Trophoblast cell (in vitro differentiated cells and primary cell): ENCODE measurements at regions not wholly inside any gene's neighbourhood (a gene's known extent, or its start where the extent isn't known, plus 50 kb on each side); places are given as distances from the start of the nearest gene placed in this dataset.
"Not testable (repeated sequence)": the region's sequence is repeated elsewhere in the genome, so short reads cannot be mapped to it uniquely, and the experiment has no call there.

ENCODE experiments used
- DNase-seq, 2 donors: peaks; one replicate each; pipeline ENCODE4 v3.0.0-alpha.2; 2016
- H2AFZ ChIP-seq: 2 replicates; pipeline ENCODE4 v1.6.1; 2013; ENCODE audit warnings: low read length, moderate library complexity, mild to moderate bottlenecking; ENCODE audit not compliant: insufficient read depth, poor library complexity
- H2AK5ac ChIP-seq: 2 replicates; pipeline ENCODE4 v1.6.1; 2013; ENCODE audit warnings: mild to moderate bottlenecking, low read length
- H2BK120ac ChIP-seq: 2 replicates; pipeline ENCODE4 v1.6.1; 2013; ENCODE audit warnings: low read length, mild to moderate bottlenecking, moderate library complexity; ENCODE audit not compliant: insufficient read depth, poor library complexity
- H2BK12ac ChIP-seq: 2 replicates; pipeline ENCODE4 v1.6.1; 2013; ENCODE audit warnings: mild to moderate bottlenecking, low read length, moderate library complexity
- H2BK5ac ChIP-seq: 2 replicates; pipeline ENCODE4 v1.6.1; 2013; ENCODE audit warnings: low read length, low read depth, moderate library complexity, mild to moderate bottlenecking; ENCODE audit not compliant: poor library complexity
- H3K14ac ChIP-seq: 2 replicates; pipeline ENCODE4 v1.6.1; 2013; ENCODE audit warnings: mild to moderate bottlenecking, low read length
- H3K18ac ChIP-seq: 2 replicates; pipeline ENCODE4 v1.6.1; 2013; ENCODE audit warnings: mild to moderate bottlenecking, low read length
- H3K23ac ChIP-seq: 2 replicates; pipeline ENCODE4 v1.6.1; 2013; ENCODE audit warnings: low read length
- H3K27ac ChIP-seq: 2 replicates; pipeline ENCODE4 v1.5.1; 2013; ENCODE audit warnings: low read depth, mild to moderate bottlenecking, inconsistent platforms, low read length, moderate library complexity
- H3K27me3 ChIP-seq: 2 replicates; pipeline ENCODE4 v1.6.1; 2013; ENCODE audit warnings: inconsistent platforms, mild to moderate bottlenecking, low read length, moderate library complexity; ENCODE audit not compliant: insufficient read depth
- H3K36me3 ChIP-seq, 2 experiments: 1 replicate in 1 of 2; 2 replicates in 1 of 2; pipeline ENCODE4 v1.6.1; 2013; ENCODE audit warnings: low read length in 2 of 2, mild to moderate bottlenecking in 2 of 2, moderate library complexity in 1 of 2; ENCODE audit not compliant: insufficient read depth in 2 of 2, control insufficient read depth in 1 of 2
- H3K4ac ChIP-seq: 2 replicates; pipeline ENCODE4 v1.6.1; 2013; ENCODE audit warnings: low read depth, mild to moderate bottlenecking, low read length, moderate library complexity
- H3K4me1 ChIP-seq, 2 experiments: 1 replicate in 1 of 2; 2 replicates in 1 of 2; pipeline ENCODE4 v1.6.1; 2013; ENCODE audit warnings: low read length in 2 of 2, mild to moderate bottlenecking in 2 of 2, moderate library complexity in 1 of 2; ENCODE audit not compliant: insufficient read depth in 2 of 2, control insufficient read depth in 1 of 2
- H3K4me2 ChIP-seq: 2 replicates; pipeline ENCODE4 v1.6.1; 2013; ENCODE audit warnings: inconsistent platforms, mild to moderate bottlenecking, low read length, moderate library complexity
- H3K4me3 ChIP-seq: 2 replicates; pipeline ENCODE4 v1.5.1; 2013; ENCODE audit warnings: mild to moderate bottlenecking, low read depth, low read length, inconsistent platforms
- H3K79me1 ChIP-seq: one replicate; pipeline ENCODE4 v1.6.1; 2013; ENCODE audit warnings: low read length
- H3K79me2 ChIP-seq: 2 replicates; pipeline ENCODE4 v1.6.1; 2013; ENCODE audit warnings: low read length, mild to moderate bottlenecking; ENCODE audit not compliant: control insufficient read depth, insufficient read depth, poor library complexity
- H3K9ac ChIP-seq: 2 replicates; pipeline ENCODE4 v1.6.1; 2013; ENCODE audit warnings: mild to moderate bottlenecking, low read length
- H3K9me3 ChIP-seq: 2 replicates; pipeline ENCODE4 v1.6.1; 2013; ENCODE audit warnings: low read depth, mild to moderate bottlenecking, control low read depth, inconsistent platforms, low read length; ENCODE audit not compliant: insufficient read depth
- H4K12ac ChIP-seq: 2 replicates; pipeline ENCODE4 v1.6.1; 2013; ENCODE audit warnings: low read depth, mild to moderate bottlenecking, low read length, moderate library complexity
- H4K8ac ChIP-seq: 2 replicates; pipeline ENCODE4 v1.6.1; 2013; ENCODE audit warnings: low read depth, mild to moderate bottlenecking, low read length, moderate library complexity
- H4K91ac ChIP-seq: one replicate; pipeline ENCODE4 v1.6.1; 2013; ENCODE audit warnings: low read depth, mild to moderate bottlenecking, low read length, moderate library complexity
- WGBS: extraction: QIAGEN DNeasy Blood & Tissue Kit; methylation state at CpG from one replicate; pipeline ENCODE4 v1.1.7; 2013; ENCODE audit warnings: missing lambda C conversion rate; ENCODE audit not compliant: insufficient read length, insufficient coverage; ENCODE audit errors: extremely low coverage; 5-methylcytosine and 5-hydroxymethylcytosine counted together

DNA sequence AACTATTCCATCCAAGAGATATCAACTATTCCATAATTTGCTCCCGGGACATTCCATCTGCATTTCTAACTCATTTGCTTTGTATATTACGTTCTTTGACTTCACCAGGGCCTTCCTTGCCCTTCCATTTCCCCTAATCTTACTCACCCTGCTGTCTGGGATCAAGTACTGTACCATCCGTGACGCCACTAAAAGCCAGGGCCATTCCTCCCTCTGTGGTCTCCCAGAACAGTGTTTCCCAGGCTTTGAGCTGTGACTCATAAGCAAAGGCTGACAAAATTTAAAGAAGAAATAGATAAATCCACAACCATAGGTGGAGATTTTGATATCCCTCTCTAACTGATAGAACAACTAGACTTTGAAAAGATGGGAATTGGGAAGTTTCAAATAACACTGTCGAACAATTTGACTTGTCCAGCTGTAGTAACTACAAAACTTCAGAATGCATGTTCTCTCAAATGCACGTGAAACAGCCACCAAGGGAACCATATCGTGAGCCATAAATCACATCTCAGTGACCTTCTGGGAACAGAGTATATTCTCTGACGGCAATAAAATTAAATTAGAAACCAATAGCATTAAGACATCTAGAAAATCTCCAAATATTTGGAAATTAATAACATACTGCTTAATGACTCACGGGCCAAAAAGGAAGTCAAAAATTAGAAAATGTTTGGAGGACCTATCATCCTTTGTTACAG, 501.0 kb downstream of the SETD4 start:
- H3K9ac ChIP-seq = no peak overlapping the region
- H2AK5ac ChIP-seq = no peak overlapping the region
- H2BK120ac ChIP-seq = no peak overlapping the region
- no peaks in the 10 kb centered on the region for H3K36me3 ChIP-seq
- no peak overlapping the region for H2AFZ ChIP-seq
- no CpG with 5 or more reads among the region's 9 CpGs for WGBS
- no peak overlapping the region for H2BK12ac ChIP-seq
- H3K79me2 ChIP-seq = no peaks in the 10 kb centered on the region
- no peak overlapping the region for H3K27ac ChIP-seq
- H4K12ac ChIP-seq = no peak overlapping the region
- H3K23ac ChIP-seq = no peak overlapping the region
- no peak overlapping the region for H3K4ac ChIP-seq
- no peaks in the 10 kb centered on the region for H3K79me1 ChIP-seq
- H4K8ac ChIP-seq = no peak overlapping the region
- no peak overlapping the region for H3K4me2 ChIP-seq
- no peaks in the 10 kb centered on the region for H3K27me3 ChIP-seq
- no peaks in the 10 kb centered on the region for H3K9me3 ChIP-seq
- H3K4me3 ChIP-seq = no peak overlapping the region
- H4K91ac ChIP-seq = no peak overlapping the region
- no peaks in the 10 kb centered on the region for H3K4me1 ChIP-seq
- H3K14ac ChIP-seq = no peak overlapping the region
- no peak overlapping the region for H3K18ac ChIP-seq
- H2BK5ac ChIP-seq = no peak overlapping the region
- DNase-seq = peak in 1 of 2 donors; percentile 6

DNA sequence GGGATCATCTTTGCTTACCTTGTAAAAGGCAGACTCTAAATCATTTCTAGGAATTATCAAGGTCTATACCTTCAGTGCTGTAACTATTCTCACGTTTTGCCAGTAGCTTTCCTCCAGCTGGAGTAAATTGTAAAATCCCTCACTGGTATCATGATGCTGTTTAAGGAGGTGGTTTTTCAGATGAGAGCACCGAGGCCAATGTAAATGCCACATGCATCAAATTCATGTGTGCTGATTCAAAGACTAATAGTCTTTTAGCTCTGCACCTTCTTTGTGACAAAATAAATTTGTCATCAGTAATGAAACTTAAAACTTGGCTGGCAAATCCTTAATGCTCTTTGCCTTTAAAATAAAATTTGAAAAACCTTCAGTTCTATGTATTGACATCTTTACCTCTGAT, 503.8 kb downstream of the SETD4 start:
- Histone ChIP-seq H3K79me1 (no peaks in the 10 kb centered on the region), H3K4ac (no peak overlapping the region), H2AFZ (no peak overlapping the region), H2BK120ac (no peak overlapping the region), H3K79me2 (no peaks in the 10 kb centered on the region), H3K9ac (no peak overlapping the region), H3K4me1 (no peaks in the 10 kb centered on the region), H3K27me3 (no peaks in the 10 kb centered on the region), H3K14ac (no peak overlapping the region), H2AK5ac (no peak overlapping the region), H4K91ac (no peak overlapping the region), H2BK12ac (no peak overlapping the region), H3K23ac (no peak overlapping the region), H3K4me3 (no peak overlapping the region), H3K27ac (no peak overlapping the region), H2BK5ac (no peak overlapping the region), H3K9me3 (no peaks in the 10 kb centered on the region), H4K12ac (no peak overlapping the region), H4K8ac (no peak overlapping the region), H3K18ac (no peak overlapping the region), H3K36me3 (no peaks in the 10 kb centered on the region), H3K4me2 (no peak overlapping the region)
- no CpG with 5 or more reads among the region's 2 CpGs for WGBS
- no peak for DNase-seq

DNA sequence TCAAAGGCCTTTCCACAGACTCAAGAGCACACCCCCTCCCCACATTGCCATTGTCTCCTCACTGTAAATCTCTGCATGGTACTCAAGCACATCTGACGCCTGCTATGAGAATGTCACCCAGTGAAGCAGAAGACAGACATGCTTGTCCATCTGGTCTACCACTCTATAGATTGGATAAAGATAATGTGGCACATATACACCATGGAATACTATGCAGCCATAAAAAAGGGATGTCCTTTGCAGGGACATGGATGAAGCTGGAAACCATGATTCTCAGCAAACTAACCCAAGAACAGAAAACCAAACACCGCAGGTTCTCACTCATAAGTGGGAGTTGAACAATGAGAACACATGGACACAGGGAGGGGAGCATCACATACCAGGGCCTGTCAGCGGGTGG, 503.4 kb upstream of the RUNX1 start:
- H3K27ac ChIP-seq, H2AFZ ChIP-seq, H3K4me2 ChIP-seq, H3K4me1 ChIP-seq, H2BK5ac ChIP-seq, H4K91ac ChIP-seq, H3K4me3 ChIP-seq, H3K14ac ChIP-seq, H3K23ac ChIP-seq, H3K18ac ChIP-seq, H2BK12ac ChIP-seq, H2BK120ac ChIP-seq, H3K27me3 ChIP-seq, DNase-seq, H3K36me3 ChIP-seq, H4K8ac ChIP-seq, H2AK5ac ChIP-seq, H4K12ac ChIP-seq, H3K9ac ChIP-seq, H3K79me2 ChIP-seq, H3K4ac ChIP-seq, H3K79me1 ChIP-seq, H3K9me3 ChIP-seq: not testable (repeated sequence)
- no CpG with 5 or more reads among the region's 3 CpGs for WGBS

DNA sequence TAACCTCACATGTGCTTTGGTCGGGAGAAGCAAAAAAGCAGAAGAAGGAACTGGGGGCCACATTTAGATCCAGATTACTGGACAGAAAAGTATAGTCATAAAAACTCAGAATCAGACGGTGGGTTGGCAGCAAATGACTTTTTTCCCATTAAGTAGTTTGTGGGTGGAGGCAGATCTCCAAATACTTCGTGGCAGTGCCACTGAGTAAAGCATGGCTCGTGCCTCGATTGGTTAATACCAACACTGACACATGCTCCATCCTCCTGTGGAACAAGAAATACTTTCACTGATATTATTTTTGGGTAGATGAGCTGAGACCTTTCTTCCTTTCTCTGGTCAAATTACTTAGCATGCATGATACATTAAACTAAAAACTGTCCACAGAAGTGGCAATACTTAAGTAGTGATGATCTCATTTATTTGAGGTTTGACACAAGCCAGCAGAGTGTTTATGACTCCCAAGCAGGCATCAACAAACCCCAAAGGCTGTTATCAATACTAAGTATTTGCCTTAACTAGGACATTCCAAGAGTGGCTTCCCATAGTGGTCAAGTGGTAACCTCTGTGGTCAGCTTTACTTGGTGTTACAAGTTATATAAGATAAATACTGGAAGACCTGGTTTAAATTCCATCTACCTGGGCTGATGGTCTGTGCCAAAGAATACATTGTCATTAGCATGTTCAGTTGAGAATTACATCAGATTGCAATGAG, 500.0 kb upstream of the RUNX1 start:
- H2BK5ac ChIP-seq = no peak overlapping the region
- no peak overlapping the region for H4K12ac ChIP-seq
- no peak for DNase-seq
- no peak overlapping the region for H2BK120ac ChIP-seq
- no peaks in the 10 kb centered on the region for H3K36me3 ChIP-seq
- no peak overlapping the region for H3K4ac ChIP-seq
- no peaks in the 10 kb centered on the region for H3K79me1 ChIP-seq
- no peak overlapping the region for H3K27ac ChIP-seq
- no peak overlapping the region for H3K4me3 ChIP-seq
- H3K14ac ChIP-seq = no peak overlapping the region
- no CpG with 5 or more reads among the region's 5 CpGs for WGBS
- H3K9me3 ChIP-seq = peaks cover 1% of the 10 kb centered on the region
- H3K27me3 ChIP-seq = no peaks in the 10 kb centered on the region
- no peak overlapping the region for H2BK12ac ChIP-seq
- H2AFZ ChIP-seq = no peak overlapping the region
- H3K23ac ChIP-seq = no peak overlapping the region
- no peak overlapping the region for H3K18ac ChIP-seq
- H3K9ac ChIP-seq = no peak overlapping the region
- H4K91ac ChIP-seq = no peak overlapping the region
- no peak overlapping the region for H3K4me2 ChIP-seq
- H4K8ac ChIP-seq = no peak overlapping the region
- H2AK5ac ChIP-seq = no peak overlapping the region
- no peaks in the 10 kb centered on the region for H3K79me2 ChIP-seq
- no peaks in the 10 kb centered on the region for H3K4me1 ChIP-seq
